Heart right ventricle (tissue), 16 donors: ENCODE measurements at regions not wholly inside any gene's neighbourhood (a gene's known extent, or its start where the extent isn't known, plus 50 kb on each side); places are given as distances from the start of the nearest gene placed in this dataset.
A peak's percentile ranks its signal among the peaks of the same experiment; 100 is the strongest.

ENCODE experiments used
- ATAC-seq, 8 donors: fragments of 200-7000 bp; cut with Tn5 transposase; one replicate each; pipeline ENCODE4 v1.9.1; 2020; ENCODE audit warnings: mild to moderate bottlenecking in 8 of 8, moderate library complexity in 8 of 8, moderate number of reproducible peaks in 1 of 8
- DNase-seq, 2 donors: peaks; one replicate each; pipeline ENCODE4 v3.0.0-alpha.2; 2020
- H3K27ac ChIP-seq, 10 donors: fragments of 200-600 bp; sonication (generic) in 2 of 10; one replicate each; pipeline versions ENCODE4 v1.5.0 to v1.8.0; 2020 to 2022; ENCODE audit warnings: mild to moderate bottlenecking in 3 of 10
- H3K27me3 ChIP-seq, 7 donors: fragments of 200-600 bp; one replicate each; pipeline ENCODE4 v1.8.0; 2021 to 2022; ENCODE audit warnings: mild to moderate bottlenecking in 2 of 7
- H3K36me3 ChIP-seq, 9 donors: fragments of 200-600 bp; sonication (generic) in 1 of 9; one replicate each; pipeline versions ENCODE4 v1.5.0 to v1.8.0; 2020 to 2022; ENCODE audit warnings: mild to moderate bottlenecking in 2 of 9
- H3K4me1 ChIP-seq, 9 donors: fragments of 200-600 bp; sonication (generic) in 1 of 9; one replicate each; pipeline versions ENCODE4 v1.5.0 to v1.8.0; 2020 to 2022; ENCODE audit warnings: mild to moderate bottlenecking in 4 of 9
- H3K4me3 ChIP-seq, 10 donors: fragments of 200-600 bp; sonication (generic) in 2 of 10; one replicate each; pipeline versions ENCODE4 v1.5.0 to v1.8.0; 2020 to 2022; ENCODE audit warnings: mild to moderate bottlenecking in 7 of 10, moderate library complexity in 2 of 10
- H3K9me3 ChIP-seq, 11 donors: fragments of 200-600 bp in 10 of 11; sonication (generic) in 2 of 11; one replicate each; pipeline versions ENCODE4 v1.5.0 to v1.8.0; 2013 to 2022; ENCODE audit warnings: mild to moderate bottlenecking in 2 of 11, control low read depth in 1 of 11, moderate library complexity in 1 of 11
- CTCF ChIP-seq, 9 donors: fragments of 200-600 bp; sonication (generic) in 2 of 9; IDR thresholded peaks; one replicate each; pipeline versions ENCODE4 v1.5.0 to v1.8.0; 2021 to 2022; ENCODE audit warnings: antibody characterized with exemption in 9 of 9, mild to moderate bottlenecking in 5 of 9, moderate library complexity in 1 of 9
- WGBS, 2 donors: extraction: QIAGEN DNeasy Blood & Tissue Kit; methylation state at CpG; one replicate each; pipeline ENCODE4 v1.1.7; 2013; ENCODE audit warnings: inconsistent platforms in 1 of 2; 5-methylcytosine and 5-hydroxymethylcytosine counted together
- intact Hi-C, 10 donors: fragments of 100-400 bp; cut with DNase I; formaldehyde crosslinking; loops; one replicate each; pipeline versions ENCODE4 v1.11.1 to v1.14.2; 2022
- microRNA-seq, 2 donors: library from miRNA; unstranded; fragments of <30 nt; microRNA quantifications; one replicate each; pipeline ENCODE4 v1.2.0, GENCODE V29; 2021
- donor health status: Arrhythmogenic right ventricular cardiomyopathy.
- donor health status: ischemic (EF 13 %, LVEDD 7.1; RV severe dilation, severe dysfunction).
- donor health status: healthy with polysubstance abuse.
- donor health status: DM: no; HTN: yes; CAD: no.
- donor health status: DM: no; HTN: no; CAD: no.
- donor health status: ischemic (EF 25% LVEDD 6.9; RV normal size, moderate dysfunction).
- donor health status: ischemic (EF 25% LVEDD 5.7; RV mildly dilated, moderate dysfunction).
- donor health status: healthy.
- donor health status: DM: yes; HTN: yes; CAD: no.
- donor health status: Ischemic cardiomyopathy.
- donor health status: ischemic (EF 35%, LVEDD 5.7; RV mildly dilated, moderate dysfunction).
- donor health status: nonischemic (EF 11% LVEDD 7.7; RV severe dilation, severe dysfunction).
- donor health status: DM: yes; HTN: yes; CAD: no.
- donor health status: PGD.
- donor health status: ischemic (EF 29% LVEDD 5.4; RV normal size, mild dysfunction).
- donor health status: nonischemic (EF 23%, LVEDD 6.1; RV moderate dilation, normal function).

GRCh38 chr13:61466280-61466679, 50.6 kb upstream of the PCDH20 start:
- WGBS, 2 donors, result 42 to 52% methylated on average over 3 of the region's 3 CpGs
- Histone ChIP-seq H3K4me3 (no peak overlapping the region), H3K27me3 (peaks cover 0 to 5% (median 0%) of the 10 kb centered on the region in 7 donors), H3K4me1 (no peaks in the 10 kb centered on the region), H3K9me3 (no peaks in the 10 kb centered on the region), H3K27ac (no peak overlapping the region), H3K36me3 (no peaks in the 10 kb centered on the region)
- DNase-seq (no peak), ATAC-seq (no peak)
- intact Hi-C loops, result no loop called here
- peak in 3 of 9 donors; percentile 20 to 31 (median 20) for TF ChIP-seq CTCF (IDR thresholded peaks at IDR 0.05)

Small RNA genes in the stretch of these regions (microRNA-seq; reads per million reads assigned to microRNA genes)
- gene MIR4704 (0 reads per million in 2 donors), gene MIR548X2 (0 reads per million in 2 donors)
